ENCODE measurements at regions not wholly inside any gene's neighbourhood (a gene's known extent, or its start where the extent isn't known, plus 50 kb on each side); places are given as distances from the start of the nearest gene placed in this dataset.

GRCh38 chr12:89969093-89969492, 260.5 kb upstream of the ATP2B1 start:
- no peak overlapping the region for H3K4me3 ChIP-seq (ENCODE audit: low read depth, low read length)
- TF ChIP-seq CTCF (IDR thresholded peaks at IDR 0.05; ENCODE audit: insufficient read depth, low read depth, low read length, missing control alignments): no peak
- DNase-seq (ENCODE audit: low read depth): no peak

GRCh38 chr12:89968151-89968700, 259.6 kb upstream of the ATP2B1 start:
- H3K4me3 ChIP-seq (ENCODE audit: low read depth, low read length): no peak overlapping the region
- TF ChIP-seq CTCF (IDR thresholded peaks at IDR 0.05; ENCODE audit: insufficient read depth, low read depth, low read length, missing control alignments): no peak
- no peak for DNase-seq (ENCODE audit: low read depth)

GRCh38 chr12:89966495-89967240, 258.0 kb upstream of the ATP2B1 start:
- no peak overlapping the region for H3K4me3 ChIP-seq (ENCODE audit: low read depth, low read length)
- no peak for DNase-seq (ENCODE audit: low read depth)
- no peak for TF ChIP-seq CTCF (IDR thresholded peaks at IDR 0.05; ENCODE audit: insufficient read depth, low read depth, low read length, missing control alignments)

- no peak overlapping the region for H3K4me3 ChIP-seq (ENCODE audit: low read depth, low read length)
- no peak for TF ChIP-seq CTCF (IDR thresholded peaks at IDR 0.05; ENCODE audit: insufficient read depth, low read depth, low read length, missing control alignments)
- no peak for DNase-seq (ENCODE audit: low read depth)
Observed at GRCh38 chr12:89965993-89966392, 257.4 kb upstream of the ATP2B1 start.

GRCh38 chr12:89962648-89963047, 254.0 kb upstream of the ATP2B1 start:
- DNase-seq (ENCODE audit: low read depth): no peak
- no peak overlapping the region for H3K4me3 ChIP-seq (ENCODE audit: low read depth, low read length)
- peak; percentile 12 for TF ChIP-seq CTCF (IDR thresholded peaks at IDR 0.05; ENCODE audit: insufficient read depth, low read depth, low read length, missing control alignments)

GRCh38 chr12:89960607-89961394, 252.2 kb upstream of the ATP2B1 start:
- H3K4me3 ChIP-seq (ENCODE audit: low read depth, low read length): no peak overlapping the region
- DNase-seq (ENCODE audit: low read depth): peak; percentile 50
- no peak for TF ChIP-seq CTCF (IDR thresholded peaks at IDR 0.05; ENCODE audit: insufficient read depth, low read depth, low read length, missing control alignments)
